ENCODE measurements at regions not wholly inside any gene's neighbourhood (a gene's known extent, or its start where the extent isn't known, plus 50 kb on each side); places are given as distances from the start of the nearest gene placed in this dataset.

GRCh38 chr4:60718874-60719273 lies 481.3 kb upstream of the ADGRL3 start:
- TF ChIP-seq GATA2 (IDR thresholded peaks at IDR 0.05; ENCODE audit: insufficient read depth, insufficient read length, low read depth, low read length) (no peak), CTCF (IDR thresholded peaks at IDR 0.05; ENCODE audit: extremely low read depth in 1 of 2, insufficient read depth in 1 of 2, low read depth in 1 of 2, low read length in 2 of 2) (no peak), POLR2A (IDR thresholded peaks at IDR 0.05; ENCODE audit: low read depth, low read length) (no peak), MAX (IDR thresholded peaks at IDR 0.05; ENCODE audit: insufficient read depth, insufficient read length) (no peak)
- Histone ChIP-seq H3K27ac (ENCODE audit: insufficient read depth, low read depth, low read length) (no peak overlapping the region), H3K4me3 (replicated peaks in 1 of 3; ENCODE audit: insufficient read depth in 1 of 3, low read depth in 1 of 3, low read length in 3 of 3) (no peak overlapping the region), H3K79me2 (ENCODE audit: control insufficient read depth, insufficient read depth, low read length) (no peaks in the 10 kb centered on the region), H3K36me3 (ENCODE audit: control insufficient read depth in 2 of 2, extremely low read depth in 1 of 2, insufficient read depth in 2 of 2, low read length in 2 of 2) (no peaks in the 10 kb centered on the region), H3K4me2 (ENCODE audit: insufficient read depth, low read length) (no peak overlapping the region), H3K9ac (replicated peaks; ENCODE audit: extremely low read depth, insufficient read depth, low read length) (no peak overlapping the region), H3K4me1 (ENCODE audit: control insufficient read depth, extremely low read depth, insufficient read depth, low read length) (no peaks in the 10 kb centered on the region), H3K9me3 (replicated peaks; ENCODE audit: control insufficient read depth, insufficient read depth, low read length) (no peaks in the 10 kb centered on the region), H2AFZ (ENCODE audit: low read depth, low read length) (no peak overlapping the region), H4K20me1 (replicated peaks; ENCODE audit: control insufficient read depth, extremely low read depth, insufficient read depth, low read length) (no peaks in the 10 kb centered on the region), H3K27me3 (ENCODE audit: control insufficient read depth in 2 of 2, insufficient read depth in 2 of 2, low read length in 2 of 2) (no peaks in the 10 kb centered on the region), H3K9me1 (replicated peaks; ENCODE audit: control insufficient read depth, extremely low read depth, insufficient read depth, low read length) (no peaks in the 10 kb centered on the region)
- no TSS peak for BruUV-seq (replicated peaks)
- intact Hi-C loops (cut with micrococcal nuclease) (no loop called here), dilution Hi-C loops (cut with MboI; ENCODE audit: extremely low pct_ligation_motif_present, low sequenced_read_pairs) (no loop called here)
- ChIA-PET CTCF (no interaction called here), POLR2A (no interaction called here)
- FAIRE-seq (no peak), DNase-seq (ENCODE audit: low read depth, low spot score) (no peak)

- H3K36me3 ChIP-seq (ENCODE audit: control insufficient read depth in 2 of 2, extremely low read depth in 1 of 2, insufficient read depth in 2 of 2, low read length in 2 of 2), result no peaks in the 10 kb centered on the region
- no peaks in the 10 kb centered on the region for H3K9me3 ChIP-seq (replicated peaks; ENCODE audit: control insufficient read depth, insufficient read depth, low read length)
- H3K9me1 ChIP-seq (replicated peaks; ENCODE audit: control insufficient read depth, extremely low read depth, insufficient read depth, low read length), result no peaks in the 10 kb centered on the region
- DNase-seq (ENCODE audit: low read depth, low spot score) (no peak), FAIRE-seq (no peak)
- POLR2A ChIA-PET, result no interaction called here
- BruUV-seq (replicated peaks), result no TSS peak
- TF ChIP-seq POLR2AphosphoS5 (IDR thresholded peaks at IDR 0.05; ENCODE audit: insufficient read depth, low read depth, low read length) (no peak), JUN (IDR thresholded peaks at IDR 0.05; ENCODE audit: borderline replicate concordance, insufficient read depth, insufficient read length, low read depth) (no peak), MAX (IDR thresholded peaks at IDR 0.05; ENCODE audit: insufficient read depth, insufficient read length) (no peak), POLR2A (IDR thresholded peaks at IDR 0.05; ENCODE audit: low read depth, low read length) (no peak), EZH2 (IDR thresholded peaks at IDR 0.05; ENCODE audit: borderline replicate concordance, low read depth, low read length, severe bottlenecking) (no peak), FOS (IDR thresholded peaks at IDR 0.05; ENCODE audit: borderline replicate concordance, insufficient read depth, low read length) (no peak), CTCF (IDR thresholded peaks at IDR 0.05; ENCODE audit: extremely low read depth in 1 of 2, insufficient read depth in 1 of 2, low read depth in 1 of 2, low read length in 2 of 2) (no peak), MYC (IDR thresholded peaks at IDR 0.05; ENCODE audit: low read depth, low read length) (no peak), GATA2 (IDR thresholded peaks at IDR 0.05; ENCODE audit: insufficient read depth, insufficient read length, low read depth, low read length) (no peak)
- no peaks in the 10 kb centered on the region for H3K27me3 ChIP-seq (ENCODE audit: control insufficient read depth in 2 of 2, insufficient read depth in 2 of 2, low read length in 2 of 2)
- H3K27ac ChIP-seq (ENCODE audit: insufficient read depth, low read depth, low read length), result no peak overlapping the region
- dilution Hi-C loops (cut with MboI; ENCODE audit: extremely low pct_ligation_motif_present, low sequenced_read_pairs) (no loop called here), intact Hi-C loops (cut with micrococcal nuclease) (no loop called here)
- CTCF ChIA-PET, result no interaction called here
- no peak overlapping the region for H3K4me2 ChIP-seq (ENCODE audit: insufficient read depth, low read length)
- no peaks in the 10 kb centered on the region for H4K20me1 ChIP-seq (replicated peaks; ENCODE audit: control insufficient read depth, extremely low read depth, insufficient read depth, low read length)
- no peak overlapping the region for H2AFZ ChIP-seq (ENCODE audit: low read depth, low read length)
- no peaks in the 10 kb centered on the region for H3K4me1 ChIP-seq (ENCODE audit: control insufficient read depth, extremely low read depth, insufficient read depth, low read length)
- no peak overlapping the region for H3K4me3 ChIP-seq (replicated peaks in 1 of 3; ENCODE audit: insufficient read depth in 1 of 3, low read depth in 1 of 3, low read length in 3 of 3)
- H3K9ac ChIP-seq (replicated peaks; ENCODE audit: extremely low read depth, insufficient read depth, low read length), result no peak overlapping the region
- no peaks in the 10 kb centered on the region for H3K79me2 ChIP-seq (ENCODE audit: control insufficient read depth, insufficient read depth, low read length)
These were observed 478.4 kb upstream of the ADGRL3 start for GRCh38 chr4:60721685-60722084.
